GM12874 (cell line): ENCODE measurements at regions not wholly inside any gene's neighbourhood (a gene's known extent, or its start where the extent isn't known, plus 50 kb on each side); places are given as distances from the start of the nearest gene placed in this dataset.

Experiments
- TF ChIP-seq, protein P1 (sequence below): IDR thresholded peaks from 2 replicates; pipeline ENCODE4 v1.5.1; 2011; ENCODE audit warnings: low read depth, mild to moderate bottlenecking, control low read depth, low read length, moderate library complexity; ENCODE audit not compliant: insufficient read depth

DNA sequence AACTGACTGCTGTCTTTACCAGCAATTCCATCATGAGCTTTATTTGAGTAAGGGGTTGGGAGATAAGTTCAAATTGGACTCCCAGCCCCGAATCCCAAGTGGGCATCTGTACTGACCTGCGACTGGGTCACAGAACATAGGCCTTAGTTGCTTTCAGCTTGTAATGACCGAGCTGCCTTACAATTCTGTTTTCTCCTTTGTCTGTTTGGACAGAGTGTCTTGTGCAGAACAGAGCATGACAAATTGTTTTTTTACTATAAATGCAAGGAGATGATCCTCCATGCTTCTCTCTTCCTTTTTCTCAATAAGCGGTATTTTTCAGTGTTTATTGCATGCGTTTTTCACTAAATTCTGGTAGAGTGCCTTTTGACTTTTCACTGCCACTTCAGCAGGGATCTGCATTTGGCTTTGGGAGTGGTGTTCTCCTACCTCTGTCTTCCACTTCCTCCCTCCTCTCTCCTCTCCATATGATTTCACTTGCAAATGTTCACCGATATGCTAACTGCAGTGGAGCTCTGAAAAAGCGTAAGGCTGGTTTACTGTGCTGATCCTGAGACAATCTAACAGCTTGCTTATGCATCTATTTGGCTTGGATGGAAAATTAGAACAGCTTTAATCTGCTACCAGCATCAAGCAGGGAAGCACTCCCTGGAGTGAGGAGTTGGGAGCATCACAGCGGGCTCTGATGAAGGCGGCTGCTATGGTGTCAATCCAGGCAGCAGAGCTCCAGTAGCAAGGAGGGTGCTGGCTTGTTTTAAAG is 158.8 kb upstream of the SMIM21 start:
- TF ChIP-seq, protein P1, sequence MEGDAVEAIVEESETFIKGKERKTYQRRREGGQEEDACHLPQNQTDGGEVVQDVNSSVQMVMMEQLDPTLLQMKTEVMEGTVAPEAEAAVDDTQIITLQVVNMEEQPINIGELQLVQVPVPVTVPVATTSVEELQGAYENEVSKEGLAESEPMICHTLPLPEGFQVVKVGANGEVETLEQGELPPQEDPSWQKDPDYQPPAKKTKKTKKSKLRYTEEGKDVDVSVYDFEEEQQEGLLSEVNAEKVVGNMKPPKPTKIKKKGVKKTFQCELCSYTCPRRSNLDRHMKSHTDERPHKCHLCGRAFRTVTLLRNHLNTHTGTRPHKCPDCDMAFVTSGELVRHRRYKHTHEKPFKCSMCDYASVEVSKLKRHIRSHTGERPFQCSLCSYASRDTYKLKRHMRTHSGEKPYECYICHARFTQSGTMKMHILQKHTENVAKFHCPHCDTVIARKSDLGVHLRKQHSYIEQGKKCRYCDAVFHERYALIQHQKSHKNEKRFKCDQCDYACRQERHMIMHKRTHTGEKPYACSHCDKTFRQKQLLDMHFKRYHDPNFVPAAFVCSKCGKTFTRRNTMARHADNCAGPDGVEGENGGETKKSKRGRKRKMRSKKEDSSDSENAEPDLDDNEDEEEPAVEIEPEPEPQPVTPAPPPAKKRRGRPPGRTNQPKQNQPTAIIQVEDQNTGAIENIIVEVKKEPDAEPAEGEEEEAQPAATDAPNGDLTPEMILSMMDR: no peak

DNA sequence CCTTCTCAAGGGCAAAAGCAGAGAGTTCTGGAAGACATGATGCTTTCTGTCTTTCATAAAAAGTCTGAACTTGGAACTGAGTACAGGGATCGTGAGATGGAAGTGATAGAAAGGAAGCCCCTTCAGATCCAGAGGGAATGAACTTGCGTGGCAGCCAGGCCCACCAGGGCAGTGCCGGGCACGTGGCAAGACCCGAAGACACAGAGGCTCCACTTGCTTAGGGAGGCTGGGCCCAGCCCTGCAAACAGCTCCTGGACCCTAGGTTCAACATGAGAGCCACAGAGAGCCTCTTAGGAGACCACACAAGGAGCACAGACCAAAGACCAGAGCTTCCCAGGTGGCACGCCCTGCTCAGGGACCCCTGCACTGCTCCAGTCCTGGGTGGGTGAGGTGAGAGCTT is 155.4 kb upstream of the SMIM21 start:
- TF ChIP-seq, protein P1: no peak

DNA sequence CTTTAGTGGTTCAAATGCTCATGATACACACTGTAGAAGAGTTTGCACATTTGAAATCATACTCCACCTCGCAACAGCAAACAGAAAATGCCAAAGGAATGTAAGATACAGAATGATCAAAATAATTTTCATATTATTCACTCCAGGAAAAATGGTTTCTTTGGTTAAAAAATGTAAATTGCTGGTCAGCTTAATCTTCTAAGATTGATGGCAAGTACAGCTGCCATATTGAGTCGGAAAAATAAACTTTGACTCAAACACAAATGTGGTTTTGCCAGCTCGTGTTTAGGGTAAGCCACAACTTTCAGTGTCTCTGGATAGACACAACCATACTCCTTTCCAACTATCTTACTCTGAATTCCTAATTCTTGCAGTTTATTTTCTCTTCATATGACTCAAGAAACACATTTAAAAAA is 154.9 kb upstream of the SMIM21 start:
- TF ChIP-seq, protein P1: no peak

DNA sequence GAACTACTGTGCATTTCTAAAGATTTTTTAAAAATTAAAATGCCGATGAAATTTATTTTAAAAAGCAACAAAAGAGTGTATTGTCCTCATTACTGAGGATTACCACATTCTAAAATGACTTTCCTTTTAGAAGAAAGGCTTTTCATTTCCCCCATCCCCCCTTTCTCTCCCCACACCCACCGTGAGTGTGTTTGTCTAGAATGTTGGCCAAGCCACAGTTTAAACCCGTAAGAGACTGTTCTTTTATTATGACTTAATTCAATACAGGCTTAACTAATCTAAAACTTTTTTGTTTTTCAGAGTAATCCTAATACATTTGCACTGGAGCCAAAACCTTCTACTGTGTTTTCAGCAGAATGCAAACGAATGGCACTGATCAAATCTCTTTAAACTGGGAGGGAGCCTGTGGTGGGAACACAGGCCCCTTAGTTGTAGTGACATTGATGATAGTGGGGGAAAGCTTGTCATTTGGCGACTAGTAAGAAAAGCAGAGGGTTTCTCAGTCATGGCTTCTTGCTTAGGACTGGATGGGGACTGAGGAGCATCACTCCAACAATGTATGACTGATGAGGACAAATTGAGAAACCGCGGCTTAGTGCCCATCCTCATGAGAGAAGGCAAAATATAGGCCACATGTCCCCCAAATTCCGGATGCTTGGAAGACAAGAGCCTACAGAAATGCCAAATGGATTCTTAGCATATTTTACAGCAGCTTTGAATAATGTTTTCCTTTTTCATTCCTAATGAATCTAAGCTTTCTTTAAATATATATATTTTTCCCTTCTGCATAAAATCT is 154.0 kb upstream of the SMIM21 start:
- TF ChIP-seq, protein P1: no peak

GRCh38 chr18:75574187-75574586 is 146.7 kb upstream of the SMIM21 start:
- TF ChIP-seq, protein P1: no peak

DNA sequence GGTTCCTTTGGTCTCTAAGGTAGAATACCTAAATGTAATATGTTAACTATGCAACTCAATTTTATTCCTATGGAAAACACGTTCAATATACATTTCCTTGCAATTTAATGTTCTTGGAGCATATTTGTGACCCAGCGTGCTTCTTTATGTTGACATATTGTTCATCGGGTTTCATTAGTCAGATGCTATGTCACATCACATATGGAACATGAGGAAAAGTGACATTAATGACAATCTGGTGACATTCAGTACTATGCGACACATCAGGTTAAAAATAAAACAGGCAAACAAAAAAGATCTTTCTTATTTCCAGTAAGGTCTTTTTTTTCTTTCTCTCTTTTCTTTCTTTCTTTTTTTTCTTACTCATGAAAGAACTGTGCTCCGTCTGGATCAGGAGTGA is 135.6 kb upstream of the SMIM21 start:
- TF ChIP-seq, protein P1: no peak

DNA sequence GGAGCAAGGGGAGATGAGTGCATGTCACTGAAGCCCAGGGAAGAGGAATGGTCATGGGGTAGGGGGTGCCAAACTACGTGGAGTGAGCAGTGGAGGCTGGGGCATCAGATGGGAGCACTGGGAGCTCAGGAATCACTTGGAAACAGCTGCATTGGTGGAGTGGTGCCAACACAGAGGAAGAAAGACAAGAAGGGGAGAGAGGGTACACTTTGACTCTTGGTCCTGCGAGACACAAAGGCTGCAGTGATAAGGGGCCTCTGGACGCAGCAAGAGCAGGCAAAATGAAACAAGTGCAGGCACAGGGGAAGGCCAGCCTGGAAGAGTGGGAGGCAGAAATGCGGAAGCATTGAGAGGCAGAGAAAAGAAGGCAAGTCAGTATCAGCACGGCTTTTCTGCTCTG is 134.7 kb upstream of the SMIM21 start:
- TF ChIP-seq, protein P1: no peak
